HepG2 (cell line): ENCODE measurements at regions not wholly inside any gene's neighbourhood (a gene's known extent, or its start where the extent isn't known, plus 50 kb on each side); places are given as distances from the start of the nearest gene placed in this dataset.

Experiments
- ATAC-seq: fragments of 200-7000 bp; cut with Tn5 transposase; 3 replicates; pipeline ENCODE4 v1.9.1; 2020; ENCODE audit warnings: mild to moderate bottlenecking, moderate library complexity
- BruUV-seq: library from RNA; stranded (reverse); fragments of 400-500 nt; replicated peaks from 2 replicates; lab custom pipeline; 2021; lab: Mats Ljungman, UMichigan
- CTCF ChIA-PET: fragments of 300-600 bp; formaldehyde crosslinking; extraction: SDS; loops from one replicate; lab custom pipeline; 2021; ENCODE audit warnings: low total read pairs, inconsistent platforms, low intra/inter-chr PET ratio; lab: Yijun Ruan, JAX
- POLR2A ChIA-PET: fragments of 350-600 bp; sonication (Branson Sonifier 250); formaldehyde crosslinking; loops from one replicate; lab custom pipeline; 2020; ENCODE audit warnings: antibody characterized with exemption, inconsistent platforms; lab: Yijun Ruan, JAX
- DNase-seq: peaks from one replicate; pipeline ENCODE4 v3.0.0-alpha.2; 2015; ENCODE audit warnings: low spot score
- FAIRE-seq: peaks from 3 replicates; lab custom pipeline; 2011; peaks lifted over from hg19 to GRCh38; lab: Jason Lieb, UNC
- H2AFZ ChIP-seq: one replicate; pipeline ENCODE4 v1.6.1; 2011; ENCODE audit warnings: low read length, inconsistent platforms
- H3K27ac ChIP-seq: fragments of 300-600 bp; 3 replicates; pipeline ENCODE4 v1.8.0; 2011; ENCODE audit warnings: mixed run types, mild to moderate bottlenecking, mixed read lengths, low read length, inconsistent platforms; ENCODE audit not compliant: insufficient read depth; ENCODE audit errors: extremely low read length
- H3K27me3 ChIP-seq, 2 experiments: fragments of 200-600 bp in 1 of 2; 2 replicates in 1 of 2; 3 replicates in 1 of 2; pipeline versions ENCODE4 v1.6.0 to v1.8.0; 2011; ENCODE audit warnings: low read length in 2 of 2, mild to moderate bottlenecking in 2 of 2, moderate library complexity in 2 of 2, inconsistent platforms in 1 of 2; ENCODE audit not compliant: insufficient read depth in 2 of 2, control insufficient read depth in 1 of 2
- H3K36me3 ChIP-seq, 2 experiments: fragments of 200-600 bp in 1 of 2; replicated peaks in 1 of 2; 2 replicates in 1 of 2; 3 replicates in 1 of 2; pipeline versions ENCODE4 v1.5.1 to v1.8.0; 2011; ENCODE audit warnings: low read length in 2 of 2, inconsistent platforms in 1 of 2; ENCODE audit not compliant: insufficient read depth in 2 of 2, control insufficient read depth in 1 of 2
- H3K4me1 ChIP-seq: 2 replicates; pipeline ENCODE4 v1.5.1; 2012; ENCODE audit warnings: low read length, inconsistent platforms; ENCODE audit not compliant: insufficient read depth
- H3K4me2 ChIP-seq: 2 replicates; pipeline ENCODE4 v1.6.0; 2011; ENCODE audit warnings: low read depth, low read length, inconsistent platforms
- H3K4me3 ChIP-seq, 3 experiments: fragments of 200-600 bp in 1 of 3; sonication (generic), shearing (Covaris generic) in 1 of 3; replicated peaks in 1 of 3; 2 replicates each; pipeline ENCODE4 v1.5.1; 2011 to 2016; ENCODE audit warnings: low read length in 3 of 3, inconsistent platforms in 2 of 3, low read depth in 2 of 3, mild to moderate bottlenecking in 2 of 3, control low read depth in 1 of 3, mixed read lengths in 1 of 3; ENCODE audit not compliant: insufficient read depth in 1 of 3
- H3K79me2 ChIP-seq: one replicate; pipeline ENCODE4 v1.6.1; 2011; ENCODE audit warnings: low read length, inconsistent platforms; ENCODE audit not compliant: insufficient read depth
- H3K9ac ChIP-seq: 2 replicates; pipeline ENCODE4 v1.6.0; 2011; ENCODE audit warnings: mild to moderate bottlenecking, low read depth, low read length, inconsistent platforms; ENCODE audit not compliant: insufficient read depth
- H3K9me3 ChIP-seq: 2 replicates; pipeline ENCODE4 v1.5.1; 2012; ENCODE audit warnings: mild to moderate bottlenecking, low read length
- H4K20me1 ChIP-seq: 2 replicates; pipeline ENCODE4 v1.6.0; 2011; ENCODE audit warnings: inconsistent platforms, mild to moderate bottlenecking, low read length, moderate library complexity; ENCODE audit not compliant: insufficient read depth
- KIAA2018 ChIP-seq: sonication (generic); formaldehyde crosslinking; IDR thresholded peaks from 2 replicates; pipeline ENCODE4 v1.5.0; 2020; ENCODE audit warnings: mild to moderate bottlenecking, missing genetic modification reagents, borderline replicate concordance
- MTF1 ChIP-seq: sonication (generic); formaldehyde crosslinking; IDR thresholded peaks from 2 replicates; pipeline ENCODE4 v1.5.0; 2020; ENCODE audit warnings: missing genetic modification reagents
- POLR2AphosphoS5 ChIP-seq: IDR thresholded peaks from 2 replicates; pipeline ENCODE4 v1.6.1; 2012; ENCODE audit warnings: low read depth, low read length
- RNF2 ChIP-seq: fragments of 450-650 bp; conservative IDR thresholded peaks from 2 replicates; pipeline ENCODE4 v1.6.1; 2016; ENCODE audit warnings: low read depth
- SP2 ChIP-seq: sonication (generic); formaldehyde crosslinking; IDR thresholded peaks from 2 replicates; pipeline ENCODE4 v1.5.1; 2020; ENCODE audit warnings: mild to moderate bottlenecking, missing genetic modification reagents
- ZNF234 ChIP-seq: sonication (generic); formaldehyde crosslinking; conservative IDR thresholded peaks from 2 replicates; pipeline ENCODE4 v1.5.1; 2020; ENCODE audit warnings: mild to moderate bottlenecking, missing genetic modification reagents
- ZNF468 ChIP-seq: sonication (generic); formaldehyde crosslinking; IDR thresholded peaks from 2 replicates; pipeline ENCODE4 v1.8.0; 2022; ENCODE audit warnings: mild to moderate bottlenecking, moderate library complexity, missing genetic modification reagents
- WGBS: methylation state at CpG from one replicate; pipeline ENCODE4 v1.1.6; 2017; ENCODE audit warnings: low lambda C conversion rate; 5-methylcytosine and 5-hydroxymethylcytosine counted together
- in situ Hi-C: cut with HindIII; loops from 2 replicates; pipeline ENCODE4 v1.10.0; 2017; ENCODE audit warnings: low pct_unique_long_range_greater_than_20kb; ENCODE audit not compliant: extremely low pct_ligation_motif_present
- intact Hi-C: fragments of 100-400 bp; cut with micrococcal nuclease; formaldehyde crosslinking; loops from one replicate; pipeline ENCODE4 v1.10.0; 2022; ENCODE audit not compliant: unreplicated experiment
- TF ChIP-seq, protein P1 (sequence below): sonication (generic); formaldehyde crosslinking; IDR thresholded peaks from 2 replicates; pipeline ENCODE4 v1.5.0; 2020; ENCODE audit warnings: missing genetic modification reagents
- TF ChIP-seq, protein P2 (sequence below): sonication (generic); formaldehyde crosslinking; IDR thresholded peaks from 2 replicates; pipeline ENCODE4 v1.4.0; 2020; ENCODE audit warnings: missing genetic modification reagents, borderline replicate concordance

- TF ChIP-seq SP2 (CRISPR knock-in tag) (no peak), ZNF468 (CRISPR knock-in tag) (no peak), POLR2AphosphoS5 (no peak), MTF1 (CRISPR knock-in tag) (no peak)
- TF ChIP-seq, protein P1, sequence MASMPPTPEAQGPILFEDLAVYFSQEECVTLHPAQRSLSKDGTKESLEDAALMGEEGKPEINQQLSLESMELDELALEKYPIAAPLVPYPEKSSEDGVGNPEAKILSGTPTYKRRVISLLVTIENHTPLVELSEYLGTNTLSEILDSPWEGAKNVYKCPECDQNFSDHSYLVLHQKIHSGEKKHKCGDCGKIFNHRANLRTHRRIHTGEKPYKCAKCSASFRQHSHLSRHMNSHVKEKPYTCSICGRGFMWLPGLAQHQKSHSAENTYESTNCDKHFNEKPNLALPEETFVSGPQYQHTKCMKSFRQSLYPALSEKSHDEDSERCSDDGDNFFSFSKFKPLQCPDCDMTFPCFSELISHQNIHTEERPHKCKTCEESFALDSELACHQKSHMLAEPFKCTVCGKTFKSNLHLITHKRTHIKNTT (CRISPR knock-in tag), result no peak
- TF ChIP-seq, all 625 proteins: peak for 0
These were observed 96.5 kb upstream of the LMCD1 start (continued) for GRCh38 chr3:8405144-8405543.

DNA sequence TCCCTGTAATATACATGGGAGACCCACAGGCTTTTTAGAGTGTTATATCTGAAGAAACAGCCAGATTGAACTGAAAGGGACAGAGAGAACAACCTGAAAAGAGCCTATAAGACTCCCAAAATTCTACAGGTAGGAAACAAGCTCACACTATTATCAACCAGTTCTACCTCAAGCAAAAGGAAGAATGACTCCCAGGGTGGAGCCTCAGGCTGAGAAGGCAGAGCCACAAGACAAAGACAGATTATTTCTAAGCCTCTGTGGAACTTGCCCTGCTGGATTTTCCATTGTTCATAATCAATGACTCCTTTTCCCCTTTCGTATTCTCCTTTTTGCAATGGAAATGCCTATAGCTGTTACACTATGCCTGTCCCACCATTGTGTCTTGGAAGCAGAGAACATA is 95.1 kb upstream of the LMCD1 start:
- Histone ChIP-seq H3K4me1 (no peaks in the 10 kb centered on the region), H3K4me3 (no peak overlapping the region), H3K27ac (no peak overlapping the region), H3K4me2 (no peak overlapping the region), H3K9me3 (peaks cover 5% of the 10 kb centered on the region; the same call in 1 of the 2 replicates), H2AFZ (no peak overlapping the region), H3K36me3 (no peaks in the 10 kb centered on the region), H3K79me2 (no peaks in the 10 kb centered on the region), H4K20me1 (no peaks in the 10 kb centered on the region), H3K27me3 (no peaks in the 10 kb centered on the region), H3K9ac (no peak overlapping the region)
- no peak for DNase-seq
- FAIRE-seq, result no peak
- no peak for ATAC-seq
- 0% methylated on average over 1 of the region's 1 CpG for WGBS
- POLR2A ChIA-PET, result no interaction called here
- in situ Hi-C loops, result no loop called here
- BruUV-seq, result no TSS peak
- intact Hi-C loops, result no loop called here
- CTCF ChIA-PET, result no interaction called here
- TF ChIP-seq KIAA2018 (CRISPR knock-in tag) (no peak), ZNF234 (CRISPR knock-in tag) (peak; percentile 72; the same call in 1 of the 2 replicates), RNF2 (no peak)
- TF ChIP-seq, protein P2, sequence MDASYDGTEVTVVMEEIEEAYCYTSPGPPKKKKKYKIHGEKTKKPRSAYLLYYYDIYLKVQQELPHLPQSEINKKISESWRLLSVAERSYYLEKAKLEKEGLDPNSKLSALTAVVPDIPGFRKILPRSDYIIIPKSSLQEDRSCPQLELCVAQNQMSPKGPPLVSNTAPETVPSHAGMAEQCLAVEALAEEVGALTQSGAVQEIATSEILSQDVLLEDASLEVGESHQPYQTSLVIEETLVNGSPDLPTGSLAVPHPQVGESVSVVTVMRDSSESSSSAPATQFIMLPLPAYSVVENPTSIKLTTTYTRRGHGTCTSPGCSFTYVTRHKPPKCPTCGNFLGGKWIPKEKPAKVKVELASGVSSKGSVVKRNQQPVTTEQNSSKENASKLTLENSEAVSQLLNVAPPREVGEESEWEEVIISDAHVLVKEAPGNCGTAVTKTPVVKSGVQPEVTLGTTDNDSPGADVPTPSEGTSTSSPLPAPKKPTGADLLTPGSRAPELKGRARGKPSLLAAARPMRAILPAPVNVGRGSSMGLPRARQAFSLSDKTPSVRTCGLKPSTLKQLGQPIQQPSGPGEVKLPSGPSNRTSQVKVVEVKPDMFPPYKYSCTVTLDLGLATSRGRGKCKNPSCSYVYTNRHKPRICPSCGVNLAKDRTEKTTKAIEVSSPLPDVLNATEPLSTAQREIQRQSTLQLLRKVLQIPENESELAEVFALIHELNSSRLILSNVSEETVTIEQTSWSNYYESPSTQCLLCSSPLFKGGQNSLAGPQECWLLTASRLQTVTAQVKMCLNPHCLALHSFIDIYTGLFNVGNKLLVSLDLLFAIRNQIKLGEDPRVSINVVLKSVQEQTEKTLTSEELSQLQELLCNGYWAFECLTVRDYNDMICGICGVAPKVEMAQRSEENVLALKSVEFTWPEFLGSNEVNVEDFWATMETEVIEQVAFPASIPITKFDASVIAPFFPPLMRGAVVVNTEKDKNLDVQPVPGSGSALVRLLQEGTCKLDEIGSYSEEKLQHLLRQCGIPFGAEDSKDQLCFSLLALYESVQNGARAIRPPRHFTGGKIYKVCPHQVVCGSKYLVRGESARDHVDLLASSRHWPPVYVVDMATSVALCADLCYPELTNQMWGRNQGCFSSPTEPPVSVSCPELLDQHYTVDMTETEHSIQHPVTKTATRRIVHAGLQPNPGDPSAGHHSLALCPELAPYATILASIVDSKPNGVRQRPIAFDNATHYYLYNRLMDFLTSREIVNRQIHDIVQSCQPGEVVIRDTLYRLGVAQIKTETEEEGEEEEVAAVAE (CRISPR knock-in tag), result no peak
